Activated CD8-positive, alpha-beta memory T cell treated with anti-CD3 and anti-CD28 coated beads for 24 hours (primary cell): ENCODE measurements at regions not wholly inside any gene's neighbourhood (a gene's known extent, or its start where the extent isn't known, plus 50 kb on each side); places are given as distances from the start of the nearest gene placed in this dataset.

Source experiments
- DNase-seq: peaks from one replicate; pipeline ENCODE4 v3.0.0-alpha.2; 2020

DNA sequence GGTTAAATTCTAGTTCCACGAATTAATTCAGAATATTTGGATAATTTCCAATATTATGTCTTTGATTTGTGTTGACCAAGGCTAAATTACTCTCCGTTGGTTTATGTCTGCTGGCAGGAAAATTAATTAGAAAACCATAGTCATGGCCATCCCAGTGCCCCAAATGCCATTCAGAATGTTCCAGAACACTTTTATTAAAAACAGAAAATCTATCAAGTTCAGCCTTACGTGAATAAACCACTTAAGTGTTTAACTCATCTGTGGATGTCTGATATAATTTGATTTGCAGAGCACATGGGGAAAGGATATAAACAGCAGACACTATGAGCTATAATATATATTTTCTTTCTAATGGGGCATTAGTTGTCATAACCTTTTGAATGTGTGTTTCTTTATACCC lies 480.7 kb downstream of the MRPL39 start:
- DNase-seq = no peak

DNA sequence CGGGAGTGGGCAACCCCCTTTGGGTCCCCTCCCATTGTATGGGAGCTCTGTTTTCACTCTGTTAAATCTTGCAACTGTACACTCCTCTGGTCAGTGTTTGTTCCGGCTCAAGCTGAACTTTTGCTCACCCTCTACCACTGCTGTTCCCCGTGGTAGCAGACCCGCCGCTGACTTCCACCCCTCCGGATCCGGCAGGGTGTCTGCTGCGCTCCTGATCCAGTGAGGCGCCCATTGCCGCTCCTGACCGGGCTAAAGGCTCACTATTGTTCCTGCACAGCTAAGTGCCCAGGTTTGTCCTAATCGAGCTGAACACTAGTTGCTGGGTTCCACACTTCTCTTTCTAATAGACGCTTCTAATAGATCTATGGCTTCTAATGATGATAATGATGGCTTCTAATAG lies 488.6 kb downstream of the MRPL39 start:
- no peak for DNase-seq

DNA sequence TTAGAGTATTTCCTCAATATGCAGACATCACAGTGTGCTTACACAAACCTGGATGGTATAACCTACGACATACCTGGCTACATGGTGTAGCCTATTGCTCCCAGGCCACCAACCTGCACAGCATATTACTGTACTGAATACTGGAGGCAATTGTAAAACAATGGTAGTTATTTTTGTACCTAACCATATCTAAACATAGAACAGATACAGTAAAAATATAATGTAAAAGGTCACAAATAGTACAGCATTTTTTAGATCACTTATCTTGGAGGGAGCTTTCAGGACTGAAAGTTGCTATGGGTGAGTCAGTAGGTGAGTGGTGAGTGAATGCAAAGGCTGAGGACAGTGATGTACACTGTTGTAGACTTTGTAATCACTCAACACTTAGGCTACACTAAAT lies 492.3 kb downstream of the MRPL39 start:
- DNase-seq = no peak

DNA sequence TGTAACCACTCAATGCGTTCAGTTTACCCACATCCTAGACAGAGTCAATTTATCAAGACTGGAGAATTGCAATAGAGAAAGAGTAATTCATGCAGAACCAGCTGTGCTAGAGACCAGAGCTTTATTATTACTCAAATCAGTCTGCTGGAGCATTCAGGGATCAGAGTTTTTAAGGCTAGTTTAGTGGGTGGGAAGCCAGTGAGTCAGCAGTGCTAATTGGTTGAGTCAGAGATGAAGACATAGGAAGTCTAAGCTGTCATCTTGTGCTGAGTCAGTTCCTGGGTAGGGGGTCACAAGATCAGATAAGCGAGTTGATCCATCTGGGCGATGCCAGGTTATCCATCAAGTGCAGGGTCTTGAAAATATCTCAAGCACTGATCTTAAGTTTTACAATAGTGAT lies 499.6 kb downstream of the MRPL39 start:
- DNase-seq = no peak

DNA sequence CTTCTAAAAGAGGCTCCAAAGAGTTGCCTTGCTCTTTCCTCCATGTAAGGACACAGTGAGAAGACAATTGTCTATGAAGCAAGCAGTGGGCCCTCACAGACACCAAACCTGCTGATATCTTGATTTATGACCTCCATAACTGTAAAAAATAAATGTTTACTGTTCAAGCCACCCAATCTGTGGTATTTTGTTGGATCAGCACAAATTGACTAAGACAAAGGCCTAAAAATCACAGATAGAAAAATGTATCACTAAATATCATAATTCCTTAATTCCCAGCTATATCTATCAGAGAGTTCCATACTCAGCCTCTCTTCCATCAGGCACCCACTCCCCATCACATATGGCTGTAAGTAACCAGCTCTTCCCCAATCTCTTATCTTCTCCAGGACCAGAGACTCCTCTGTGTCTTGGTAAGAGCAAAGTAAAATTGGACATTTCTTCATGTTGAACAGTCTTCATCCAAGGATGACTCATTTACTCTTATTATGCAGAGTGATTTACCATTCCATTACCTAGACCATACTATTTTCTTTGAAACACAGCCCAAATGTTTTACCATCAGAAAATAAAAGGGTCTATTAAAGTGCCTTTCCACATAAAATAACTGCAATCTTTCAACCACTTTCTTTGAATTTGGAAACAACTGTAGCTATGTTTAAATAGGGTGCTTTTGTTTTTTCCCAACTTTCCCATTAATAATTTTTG lies 503.6 kb downstream of the MRPL39 start:
- no peak for DNase-seq

GRCh38 chr21:25097648-25098047 lies 509.6 kb downstream of the MRPL39 start:
- DNase-seq = no peak

DNA sequence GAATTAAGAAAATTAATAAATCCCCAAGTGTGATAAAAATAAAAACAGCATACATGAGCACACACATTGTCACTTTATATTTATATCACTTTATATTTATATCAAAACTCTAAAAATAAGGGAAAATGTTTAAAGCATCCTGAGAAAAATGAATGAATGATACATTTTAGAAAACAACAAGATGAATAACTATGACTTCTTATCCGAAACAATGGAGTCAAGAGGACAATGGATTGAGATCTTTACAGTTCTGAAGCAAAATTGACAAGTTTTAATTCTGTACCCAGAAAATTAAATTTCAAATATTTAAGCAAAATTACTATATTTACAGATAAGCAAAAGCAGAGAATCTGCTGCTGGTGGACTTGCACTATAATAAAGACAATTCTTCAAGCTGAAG lies 512.6 kb downstream of the MRPL39 start:
- DNase-seq = no peak

DNA sequence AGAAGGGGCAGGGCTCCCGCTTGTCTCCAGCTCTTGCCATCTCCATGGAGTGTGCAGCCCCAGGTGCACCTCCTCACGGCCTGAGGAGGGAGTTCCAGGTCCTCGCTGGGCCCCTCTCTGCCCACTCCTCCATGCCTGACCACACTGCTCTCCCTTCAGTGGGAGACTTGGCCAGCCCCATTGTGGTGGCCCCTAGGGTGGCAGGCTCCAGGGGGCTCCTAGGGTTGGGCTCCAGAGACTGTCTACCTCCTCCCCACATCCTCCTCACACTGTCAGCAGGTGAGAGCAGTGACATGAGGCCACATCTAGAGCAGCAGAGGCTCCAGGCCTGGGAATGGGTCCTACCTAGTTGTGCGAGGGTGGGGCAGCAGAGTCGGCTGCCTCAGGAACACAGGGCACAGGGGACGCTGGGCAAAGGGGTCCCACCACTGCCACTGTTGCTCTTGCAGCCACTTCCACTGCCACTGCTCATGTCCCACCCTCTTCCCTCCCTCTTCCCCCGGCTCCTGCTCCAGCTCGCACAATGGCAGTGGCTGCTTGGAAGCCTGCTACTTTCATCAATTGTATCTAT lies 514.8 kb downstream of the MRPL39 start:
- no peak for DNase-seq

DNA sequence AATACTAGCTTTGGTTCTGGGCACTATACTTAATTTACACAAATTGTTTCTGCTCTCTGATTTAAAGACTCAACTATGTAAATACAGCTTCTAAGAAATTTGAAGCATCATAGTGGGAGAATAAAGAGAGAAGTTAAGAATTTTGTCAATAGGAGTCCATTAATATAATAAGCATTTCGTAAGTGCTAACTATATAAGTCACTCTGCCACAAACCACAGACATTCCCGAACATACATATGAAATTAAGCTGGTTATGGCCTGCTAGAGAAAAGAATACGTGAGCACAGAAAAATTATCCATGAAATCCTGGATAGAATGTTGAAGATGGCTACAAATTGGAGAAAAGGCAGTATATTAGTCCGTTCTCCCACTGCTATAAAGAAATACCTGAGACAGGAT lies 526.2 kb downstream of the MRPL39 start:
- DNase-seq = no peak

DNA sequence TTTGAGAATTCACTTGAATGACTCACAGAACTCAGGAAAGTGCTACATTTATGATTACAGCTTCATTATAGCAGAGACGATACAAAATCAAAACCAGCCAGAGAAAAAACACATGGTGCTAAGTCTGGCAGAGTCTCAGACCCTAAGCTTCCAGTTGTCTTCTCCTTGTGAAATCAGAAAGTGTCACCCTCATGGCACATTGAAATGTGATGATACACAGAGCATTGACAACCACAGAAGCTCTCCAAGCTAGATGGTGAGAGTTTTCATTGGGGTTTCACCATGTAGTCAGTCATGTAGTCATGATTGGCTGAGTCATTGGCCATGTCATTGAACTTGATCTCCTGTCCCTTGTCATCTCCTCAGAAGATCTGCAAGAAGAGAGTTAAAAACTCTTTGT lies 526.6 kb downstream of the MRPL39 start:
- no peak for DNase-seq

DNA sequence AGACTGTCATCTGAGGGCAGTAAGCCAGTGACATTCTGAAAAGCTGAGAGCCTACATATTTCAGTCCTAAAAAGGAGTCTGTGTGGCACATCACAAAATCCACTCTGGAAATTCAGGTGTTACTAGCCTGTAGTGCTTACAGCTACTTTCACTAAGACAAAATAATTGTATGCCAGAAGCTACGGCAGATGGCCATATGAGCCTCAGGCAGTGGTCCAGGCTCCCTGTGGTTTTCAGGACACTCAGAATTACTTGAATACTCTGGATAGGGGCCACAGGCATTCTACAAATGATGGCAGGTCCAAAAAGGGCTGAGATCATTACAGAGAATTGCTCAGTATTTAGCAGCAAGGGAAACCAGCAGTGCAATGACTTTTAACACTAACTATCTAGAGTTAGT lies 527.1 kb downstream of the MRPL39 start:
- DNase-seq = no peak

DNA sequence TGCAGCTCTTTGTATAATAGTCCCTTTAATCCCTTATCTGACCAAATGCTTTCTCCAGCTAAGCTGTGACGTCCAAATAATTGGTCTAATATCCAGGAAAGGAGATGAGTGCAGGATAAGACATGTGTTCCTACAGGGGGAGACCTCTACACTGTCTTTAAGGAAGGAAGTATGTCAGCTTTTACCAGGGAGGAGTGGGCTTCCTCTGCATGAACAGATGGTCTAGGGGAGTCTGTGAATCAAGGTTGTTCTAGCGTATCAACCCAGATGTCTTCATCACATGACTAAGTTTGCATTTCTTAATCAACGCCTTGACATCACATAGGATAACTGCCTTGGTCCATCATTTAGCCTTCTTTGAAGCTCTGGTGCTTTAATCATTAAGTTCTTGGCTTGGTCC lies 528.2 kb downstream of the MRPL39 start:
- no peak for DNase-seq

DNA sequence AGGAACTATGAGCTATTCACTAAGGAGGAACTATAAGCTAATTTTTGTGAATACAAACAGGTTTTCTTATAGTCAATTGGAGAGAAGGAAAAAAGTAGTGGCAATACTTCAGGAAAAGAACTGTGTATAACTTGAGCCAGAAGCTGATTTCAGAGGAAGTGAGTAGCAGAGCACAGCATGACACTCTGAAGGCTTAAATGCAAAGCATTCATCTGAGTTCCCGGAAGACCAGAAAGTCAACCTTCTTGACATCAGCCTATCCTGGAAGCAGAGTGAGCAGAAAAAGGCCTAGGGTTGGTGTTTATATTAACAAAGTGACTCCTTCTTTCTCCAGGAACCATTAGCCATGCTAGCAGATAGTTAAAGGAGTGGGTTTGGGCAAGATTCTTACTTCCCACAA lies 545.2 kb downstream of the MRPL39 start:
- no peak for DNase-seq

DNA sequence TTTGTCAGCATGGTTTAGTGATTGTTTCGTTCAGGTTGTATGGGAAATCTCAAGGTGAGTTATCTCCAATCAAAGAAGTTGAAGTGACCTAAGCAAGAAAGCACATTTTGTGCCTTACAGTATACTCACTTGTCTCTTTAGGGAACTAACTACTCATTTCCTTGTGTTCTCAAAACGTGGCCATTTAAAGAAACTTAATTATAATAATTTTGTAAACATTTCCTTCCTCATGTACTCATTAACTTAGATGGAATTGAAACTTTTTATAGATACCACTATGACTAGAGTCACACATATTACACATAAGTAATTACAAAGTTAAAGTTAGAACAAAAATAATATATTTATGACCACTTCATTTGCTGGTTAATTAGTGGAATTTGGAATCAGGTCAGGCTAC lies 552.6 kb downstream of the MRPL39 start:
- DNase-seq = no peak

- no peak for DNase-seq
Measured at GRCh38 chr21:25039461-25040380, 567.6 kb downstream of the MRPL39 start.

DNA sequence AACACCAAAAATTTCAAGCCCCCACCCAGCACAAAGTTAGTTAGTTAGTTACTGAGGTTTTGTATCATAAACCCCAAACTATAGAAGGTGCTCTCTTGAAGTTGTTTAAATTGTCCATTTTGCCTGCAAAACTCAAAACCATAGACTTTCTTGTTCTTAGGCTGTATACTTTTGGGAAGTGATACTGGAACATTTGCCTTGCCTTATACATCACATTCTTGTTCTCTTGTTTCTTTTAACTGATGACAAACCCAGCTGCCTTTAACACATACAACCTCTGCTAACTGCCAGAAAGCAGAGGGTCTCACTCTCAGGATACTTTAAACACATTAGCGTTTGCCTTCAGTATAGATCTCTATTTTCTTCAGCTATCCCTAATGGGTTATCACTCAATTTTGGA lies 570.5 kb downstream of the MRPL39 start:
- no peak for DNase-seq

GRCh38 chr21:25031750-25032149 lies 575.5 kb downstream of the MRPL39 start:
- DNase-seq = no peak

DNA sequence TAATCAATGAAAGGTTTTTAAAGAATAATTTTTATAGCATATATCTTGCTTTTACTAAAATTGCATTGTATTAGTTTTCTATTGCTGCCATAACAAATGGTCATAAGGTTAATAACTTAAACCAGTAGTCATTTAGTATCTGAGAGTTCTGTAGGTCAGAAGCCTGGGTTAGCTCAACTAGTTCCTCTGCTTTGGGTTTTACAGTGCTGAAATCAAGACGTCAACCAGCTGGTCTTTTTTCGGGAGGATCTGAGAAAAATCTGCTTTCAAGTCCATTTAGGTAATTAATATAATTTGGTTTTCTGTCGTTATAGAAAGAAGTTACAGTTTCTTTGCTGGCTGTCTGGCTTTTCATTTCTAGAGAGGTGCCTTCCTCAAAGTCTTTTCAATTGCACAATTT lies 577.7 kb downstream of the MRPL39 start:
- DNase-seq = no peak

- no peak for DNase-seq
Measured at GRCh38 chr21:25025596-25025995, 581.7 kb downstream of the MRPL39 start.

GRCh38 chr21:25024639-25025038 lies 582.6 kb downstream of the MRPL39 start:
- DNase-seq = no peak

GRCh38 chr21:25005388-25005787 lies 601.9 kb downstream of the MRPL39 start:
- no peak for DNase-seq

GRCh38 chr21:25002676-25003075 lies 604.6 kb downstream of the MRPL39 start:
- no peak for DNase-seq

DNA sequence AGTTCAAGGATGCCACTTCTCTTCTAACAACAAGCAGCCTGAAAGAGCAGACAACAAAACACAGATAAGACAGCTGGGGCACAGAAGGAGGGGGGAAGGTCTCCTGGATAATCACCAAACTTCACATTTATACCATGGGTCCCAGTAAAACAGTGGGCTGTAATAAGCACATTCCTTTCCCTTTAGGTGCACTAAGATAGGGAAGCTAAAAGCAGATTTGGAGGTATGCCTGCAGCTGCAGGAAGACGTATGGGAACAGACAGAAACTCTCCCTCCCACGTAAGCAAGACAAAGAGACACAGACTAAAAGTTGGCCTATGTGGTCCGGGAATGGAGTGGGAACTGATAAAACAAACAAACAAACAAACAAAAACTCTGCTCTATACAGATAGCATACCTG lies 612.1 kb downstream of the MRPL39 start:
- DNase-seq = no peak

GRCh38 chr21:24994717-24995116 lies 612.6 kb downstream of the MRPL39 start:
- no peak for DNase-seq
